Activated CD4-positive, alpha-beta memory T cell treated with anti-CD3 and anti-CD28 coated beads, Interleukin-2, amount 10 ng/mL, durations not matched to agents 7 days and 5 days (primary cell): ENCODE measurements at regions not wholly inside any gene's neighbourhood (a gene's known extent, or its start where the extent isn't known, plus 50 kb on each side); places are given as distances from the start of the nearest gene placed in this dataset.
"Not testable (repeated sequence)": the region's sequence is repeated elsewhere in the genome, so short reads cannot be mapped to it uniquely, and the experiment has no call there.

Experiments used
- CTCF ChIA-PET: fragments of 350-600 bp; sonication (Branson Sonifier 250); formaldehyde crosslinking; loops from one replicate; lab custom pipeline; 2021; ENCODE audit warnings: antibody characterized with exemption, inconsistent platforms; lab: Charles Lee
- POLR2A ChIA-PET: fragments of 350-600 bp; sonication (Branson Sonifier 250); formaldehyde crosslinking; loops from one replicate; lab custom pipeline; 2021; ENCODE audit warnings: antibody characterized with exemption; lab: Charles Lee
- DNase-seq: peaks from one replicate; pipeline ENCODE4 v3.0.0-alpha.2; 2020
- H3K27ac Mint-ChIP-seq: one replicate; pipeline ENCODE4 v1.8.0; 2021; ENCODE audit warnings: mild to moderate bottlenecking, mixed read lengths
- H3K27me3 Mint-ChIP-seq: one replicate; pipeline ENCODE4 v1.8.0; 2021; ENCODE audit warnings: mixed read lengths
- H3K36me3 Mint-ChIP-seq: one replicate; pipeline ENCODE4 v1.8.0; 2021; ENCODE audit warnings: low read depth, mixed read lengths
- H3K4me1 Mint-ChIP-seq: one replicate; pipeline ENCODE4 v1.8.0; 2021; ENCODE audit warnings: mixed read lengths
- H3K4me3 Mint-ChIP-seq: one replicate; pipeline ENCODE4 v1.8.0; 2021; ENCODE audit warnings: mild to moderate bottlenecking, mixed read lengths
- H3K9me3 Mint-ChIP-seq: one replicate; pipeline ENCODE4 v1.8.0; 2021; ENCODE audit warnings: mixed read lengths

- Mint-ChIP-seq H3K36me3 (no peaks in the 10 kb centered on the region), H3K27me3 (no peaks in the 10 kb centered on the region), H3K4me1 (no peaks in the 10 kb centered on the region), H3K4me3 (no peak overlapping the region), H3K9me3 (no peaks in the 10 kb centered on the region), H3K27ac (no peak overlapping the region)
- ChIA-PET CTCF (no interaction called here), POLR2A (no interaction called here)
- DNase-seq, result no peak
Measured at GRCh38 chrX:40855932-40856515, 120.7 kb upstream of the MED14 start.

- CTCF ChIA-PET, H3K4me3 Mint-ChIP-seq, H3K4me1 Mint-ChIP-seq, H3K27ac Mint-ChIP-seq, POLR2A ChIA-PET, H3K36me3 Mint-ChIP-seq, DNase-seq, H3K27me3 Mint-ChIP-seq, H3K9me3 Mint-ChIP-seq: not testable (repeated sequence)
Measured at GRCh38 chrX:40861952-40862554, 126.7 kb upstream of the MED14 start.

DNA sequence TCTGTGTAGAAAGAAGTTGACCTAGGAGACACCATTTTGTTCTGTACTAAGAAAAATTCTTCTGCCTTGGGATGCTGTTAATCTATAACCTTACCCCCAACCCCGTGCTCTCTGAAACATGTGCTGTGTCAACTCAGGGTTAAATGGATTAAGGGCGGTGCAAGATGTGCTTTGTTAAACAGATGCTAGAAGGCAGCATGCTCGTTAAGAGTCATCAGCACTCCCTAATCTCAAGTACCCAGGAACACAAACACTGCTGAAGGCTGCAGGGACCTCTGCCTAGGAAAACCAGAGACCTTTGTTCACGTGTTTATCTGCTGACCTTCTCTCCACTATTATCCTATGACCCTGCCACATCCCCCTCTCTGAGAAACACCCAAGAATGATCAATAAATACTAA lies 127.9 kb upstream of the MED14 start:
- H3K9me3 Mint-ChIP-seq, H3K36me3 Mint-ChIP-seq, POLR2A ChIA-PET, H3K27me3 Mint-ChIP-seq, H3K4me1 Mint-ChIP-seq, DNase-seq, H3K27ac Mint-ChIP-seq, H3K4me3 Mint-ChIP-seq: not testable (repeated sequence)
- CTCF ChIA-PET, result interaction anchor here (0.6 kb wide), 1 partner anchor 252 kb away, joined by 3 read pairs; no protein-coding TSS in a partner anchor

- no peaks in the 10 kb centered on the region for H3K4me1 Mint-ChIP-seq
- no peaks in the 10 kb centered on the region for H3K9me3 Mint-ChIP-seq
- DNase-seq, result no peak
- H3K27ac Mint-ChIP-seq, result no peak overlapping the region
- no peaks in the 10 kb centered on the region for H3K36me3 Mint-ChIP-seq
- ChIA-PET CTCF (interaction anchor here (0.6 kb wide), 1 partner anchor 251 kb away, joined by 3 read pairs; no protein-coding TSS in a partner anchor), POLR2A (no interaction called here)
- no peak overlapping the region for H3K4me3 Mint-ChIP-seq
- peaks cover 7% of the 10 kb centered on the region for H3K27me3 Mint-ChIP-seq
Measured at GRCh38 chrX:40863671-40864070, 128.3 kb upstream of the MED14 start.

GRCh38 chrX:40864972-40865371 lies 129.6 kb upstream of the MED14 start:
- no peaks in the 10 kb centered on the region for H3K36me3 Mint-ChIP-seq
- no peaks in the 10 kb centered on the region for H3K9me3 Mint-ChIP-seq
- no peaks in the 10 kb centered on the region for H3K4me1 Mint-ChIP-seq
- no peak overlapping the region for H3K4me3 Mint-ChIP-seq
- H3K27me3 Mint-ChIP-seq, result peaks cover 7% of the 10 kb centered on the region
- POLR2A ChIA-PET, result no interaction called here
- no peak for DNase-seq
- no peak overlapping the region for H3K27ac Mint-ChIP-seq
- CTCF ChIA-PET, result no interaction called here

- Mint-ChIP-seq H3K36me3 (no peaks in the 10 kb centered on the region), H3K27me3 (peaks cover 7% of the 10 kb centered on the region), H3K4me1 (peaks cover 2% of the 10 kb centered on the region), H3K9me3 (no peaks in the 10 kb centered on the region), H3K27ac (no peak overlapping the region), H3K4me3 (no peak overlapping the region)
- DNase-seq, result no peak
- ChIA-PET POLR2A (no interaction called here), CTCF (no interaction called here)
Measured at GRCh38 chrX:40866893-40867292, 131.6 kb upstream of the MED14 start.

DNA sequence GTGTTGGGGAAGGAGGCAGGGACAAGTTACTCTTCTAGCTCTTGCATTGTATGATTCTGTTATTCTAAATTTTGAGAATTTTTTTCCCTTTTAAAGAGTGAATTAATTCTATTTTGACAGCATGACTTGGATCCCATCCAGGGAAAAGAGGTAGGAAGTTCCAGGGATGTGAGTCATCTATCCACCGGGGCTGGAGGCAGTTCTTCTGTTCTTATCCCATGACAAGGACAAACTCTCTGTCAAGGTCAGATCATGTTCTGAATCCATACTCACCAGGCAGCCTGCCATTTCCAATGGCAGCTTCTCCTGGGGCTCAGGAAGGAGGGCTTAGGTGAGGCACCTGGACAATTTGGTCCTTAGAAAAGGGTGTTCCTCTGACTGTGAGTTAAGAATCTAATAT lies 132.0 kb upstream of the MED14 start:
- ChIA-PET CTCF (no interaction called here), POLR2A (no interaction called here)
- Mint-ChIP-seq H3K27me3 (peaks cover 7% of the 10 kb centered on the region), H3K27ac (no peak overlapping the region), H3K4me1 (peaks cover 2% of the 10 kb centered on the region), H3K36me3 (no peaks in the 10 kb centered on the region), H3K4me3 (no peak overlapping the region), H3K9me3 (no peaks in the 10 kb centered on the region)
- no peak for DNase-seq

DNA sequence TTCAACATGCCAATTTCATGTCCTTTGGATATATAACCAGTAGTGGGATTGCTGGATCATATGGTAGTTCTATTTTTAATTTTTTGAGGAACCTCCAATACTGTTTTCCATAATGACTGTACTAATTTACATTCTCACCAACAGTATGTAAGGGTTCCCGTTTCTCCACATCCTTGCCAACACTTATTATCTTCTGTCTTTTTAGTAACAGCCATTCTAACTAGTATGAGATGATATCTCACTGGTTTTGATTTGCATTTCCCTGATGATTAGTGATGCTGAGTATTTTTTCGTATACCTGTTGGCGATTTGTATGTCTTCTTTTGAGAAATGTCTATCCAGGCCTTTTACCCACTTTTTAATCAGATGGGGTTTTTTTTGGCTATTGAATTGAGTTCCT lies 133.5 kb upstream of the MED14 start:
- peaks cover 7% of the 10 kb centered on the region for H3K27me3 Mint-ChIP-seq
- CTCF ChIA-PET, result no interaction called here

DNA sequence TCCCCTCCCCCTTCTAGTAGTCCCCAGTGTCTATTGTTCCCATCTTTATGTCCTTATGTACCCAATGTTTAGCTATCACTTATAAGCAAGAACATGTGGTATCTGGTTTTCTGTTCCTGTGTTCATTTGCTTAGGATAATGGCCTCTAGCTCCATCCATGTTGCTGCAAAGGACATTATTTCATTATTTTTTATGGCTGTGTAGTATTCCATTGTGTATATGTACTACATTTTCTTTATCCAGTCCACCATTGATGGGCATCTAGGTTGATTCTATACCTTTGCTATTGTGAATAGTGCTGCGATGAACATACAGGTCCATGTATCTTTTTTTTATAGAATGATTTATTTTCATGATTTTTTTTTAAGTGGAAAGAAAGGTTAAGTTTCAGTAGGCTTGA lies 135.6 kb upstream of the MED14 start:
- H3K27ac Mint-ChIP-seq, H3K4me1 Mint-ChIP-seq, H3K36me3 Mint-ChIP-seq, POLR2A ChIA-PET, DNase-seq, H3K9me3 Mint-ChIP-seq, H3K4me3 Mint-ChIP-seq, H3K27me3 Mint-ChIP-seq: not testable (repeated sequence)
- CTCF ChIA-PET, result interaction anchor here (0.8 kb wide), 1 partner anchor 273 kb away, joined by 4 read pairs; no protein-coding TSS in a partner anchor

More for the DNA sequence above, 133.5 kb upstream of the MED14 start:
- Mint-ChIP-seq H3K4me1 (peaks cover 2% of the 10 kb centered on the region), H3K4me3 (no peak overlapping the region), H3K9me3 (no peaks in the 10 kb centered on the region), H3K27ac (no peak overlapping the region), H3K36me3 (no peaks in the 10 kb centered on the region)
- POLR2A ChIA-PET, result no interaction called here
- no peak for DNase-seq

GRCh38 chrX:40871385-40872082 lies 136.2 kb upstream of the MED14 start:
- Mint-ChIP-seq H3K27ac (no peak overlapping the region), H3K4me3 (no peak overlapping the region), H3K4me1 (peaks cover 2% of the 10 kb centered on the region), H3K36me3 (no peaks in the 10 kb centered on the region), H3K9me3 (no peaks in the 10 kb centered on the region), H3K27me3 (peaks cover under 1% of the 10 kb centered on the region)
- CTCF ChIA-PET, result interaction anchor here (0.8 kb wide), 1 partner anchor 272 kb away, joined by 4 read pairs; no protein-coding TSS in a partner anchor
- no peak for DNase-seq
- POLR2A ChIA-PET, result no interaction called here

DNA sequence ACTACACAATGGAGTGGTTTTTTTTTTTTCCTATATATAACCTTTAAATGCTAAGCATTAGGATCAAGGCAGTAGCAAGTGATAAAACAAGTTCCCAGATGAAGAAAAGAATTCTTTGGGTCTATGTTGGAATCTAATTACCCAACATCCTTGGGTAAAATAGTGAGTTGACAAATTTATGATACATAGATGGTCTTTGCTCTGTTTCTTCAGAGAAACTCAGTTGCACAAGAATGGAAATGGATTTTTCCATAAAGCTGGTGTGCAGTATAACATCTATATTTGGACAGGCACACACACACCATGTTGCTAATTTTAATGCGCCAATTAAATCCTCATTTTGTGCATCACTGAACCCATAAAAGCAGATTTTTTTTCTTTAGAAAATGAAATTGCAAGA lies 137.0 kb upstream of the MED14 start:
- CTCF ChIA-PET, result no interaction called here
- DNase-seq, result no peak
- Mint-ChIP-seq H3K27ac (no peak overlapping the region), H3K27me3 (no peaks in the 10 kb centered on the region), H3K4me3 (no peak overlapping the region), H3K4me1 (peaks cover 2% of the 10 kb centered on the region), H3K36me3 (no peaks in the 10 kb centered on the region), H3K9me3 (no peaks in the 10 kb centered on the region)
- POLR2A ChIA-PET, result no interaction called here

DNA sequence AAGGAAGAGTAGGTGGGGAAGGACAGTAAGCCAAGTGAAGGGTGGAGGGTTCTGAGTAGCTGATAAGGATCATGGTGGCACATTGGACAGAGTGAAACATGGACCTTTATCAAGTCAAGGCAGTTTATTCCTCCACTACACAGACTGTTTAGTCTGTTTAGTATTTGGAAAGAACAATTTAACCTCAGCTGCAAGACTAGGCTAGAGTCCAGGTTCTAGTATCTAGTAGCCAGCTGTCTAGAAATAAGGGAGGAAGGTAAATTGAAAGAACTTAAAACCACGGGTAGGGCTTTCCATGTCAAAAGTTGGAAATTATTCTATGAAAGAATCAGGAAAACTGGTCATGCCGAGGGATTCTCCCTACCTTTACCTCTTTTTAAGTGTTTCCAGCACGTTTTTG lies 140.1 kb upstream of the MED14 start:
- DNase-seq, result no peak
- Mint-ChIP-seq H3K4me3 (no peak overlapping the region), H3K9me3 (no peaks in the 10 kb centered on the region), H3K36me3 (no peaks in the 10 kb centered on the region), H3K27ac (no peak overlapping the region), H3K4me1 (peaks cover 2% of the 10 kb centered on the region), H3K27me3 (no peaks in the 10 kb centered on the region)
- CTCF ChIA-PET, result interaction anchor here (3.8 kb wide), 1 partner anchor 241 kb away, joined by 37 read pairs; no protein-coding TSS in a partner anchor
- POLR2A ChIA-PET, result no interaction called here

DNA sequence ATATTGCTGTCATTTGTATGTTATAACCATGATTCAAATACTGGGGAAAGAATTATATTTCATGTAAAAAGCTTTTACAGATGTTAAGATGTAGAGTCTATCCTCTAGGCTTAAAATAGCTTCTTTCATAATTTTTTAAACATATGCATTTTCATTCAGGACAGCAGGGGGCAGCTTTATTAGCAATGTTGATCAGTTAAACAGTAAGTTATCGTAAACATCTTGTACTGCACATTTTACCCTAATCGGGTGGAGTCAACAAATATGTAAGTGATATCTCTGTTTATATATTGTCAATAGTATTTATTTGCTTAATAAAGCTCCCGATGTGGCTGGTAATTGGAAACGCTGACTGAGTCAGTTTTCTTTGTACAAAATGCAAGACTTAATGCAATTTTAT lies 142.5 kb upstream of the MED14 start:
- H3K27ac Mint-ChIP-seq, result no peak overlapping the region
- CTCF ChIA-PET, result interaction anchor here (0.6 to 3.8 kb wide), 9 partner anchors 47 to 302 kb away, joined by 3 to 37 read pairs (median 3); partner anchors contain the start of gene USP9X
- H3K27me3 Mint-ChIP-seq, result no peaks in the 10 kb centered on the region
- POLR2A ChIA-PET, result no interaction called here
- no peaks in the 10 kb centered on the region for H3K36me3 Mint-ChIP-seq
- H3K4me1 Mint-ChIP-seq, result no peaks in the 10 kb centered on the region
- no peak for DNase-seq
- no peak overlapping the region for H3K4me3 Mint-ChIP-seq
- H3K9me3 Mint-ChIP-seq, result no peaks in the 10 kb centered on the region
